ENCODE measurements at regions not wholly inside any gene's neighbourhood (a gene's known extent, or its start where the extent isn't known, plus 50 kb on each side); places are given as distances from the start of the nearest gene placed in this dataset.

- DNase-seq (ENCODE audit: low spot score, unreplicated experiment): no peak
- H3K27me3 Mint-ChIP-seq: no peaks in the 10 kb centered on the region
- no peak overlapping the region for H3K4me3 Mint-ChIP-seq (ENCODE audit: low read depth)
- H3K27ac Mint-ChIP-seq: no peak overlapping the region
- TF ChIP-seq CTCF (IDR thresholded peaks at IDR 0.05; ENCODE audit: unreplicated experiment): no peak
- peaks cover 9% of the 10 kb centered on the region for H3K4me1 Mint-ChIP-seq (ENCODE audit: low read depth)
- H3K36me3 Mint-ChIP-seq (ENCODE audit: insufficient read depth): peaks cover 9% of the 10 kb centered on the region
- peaks cover 42% of the 10 kb centered on the region for H3K9me3 Mint-ChIP-seq (ENCODE audit: low read depth)
Observed at GRCh38 chr5:96036301-96036700, 74.7 kb upstream of the ELL2 start.

- H3K9me3 Mint-ChIP-seq (ENCODE audit: low read depth): peaks cover 39% of the 10 kb centered on the region
- no peak for TF ChIP-seq CTCF (IDR thresholded peaks at IDR 0.05; ENCODE audit: unreplicated experiment)
- H3K36me3 Mint-ChIP-seq (ENCODE audit: insufficient read depth): peaks cover 9% of the 10 kb centered on the region
- no peak for DNase-seq (ENCODE audit: low spot score, unreplicated experiment)
- H3K4me3 Mint-ChIP-seq (ENCODE audit: low read depth): no peak overlapping the region
- no peak overlapping the region for H3K27ac Mint-ChIP-seq
- H3K4me1 Mint-ChIP-seq (ENCODE audit: low read depth): peaks cover 9% of the 10 kb centered on the region
- no peaks in the 10 kb centered on the region for H3K27me3 Mint-ChIP-seq
Observed at GRCh38 chr5:96035796-96036195, 74.1 kb upstream of the ELL2 start.

- no peak for DNase-seq (ENCODE audit: low spot score, unreplicated experiment)
- H3K4me3 Mint-ChIP-seq (ENCODE audit: low read depth): no peak overlapping the region
- no peak for TF ChIP-seq CTCF (IDR thresholded peaks at IDR 0.05; ENCODE audit: unreplicated experiment)
- no peak overlapping the region for H3K27ac Mint-ChIP-seq
- H3K4me1 Mint-ChIP-seq (ENCODE audit: low read depth): peaks cover 12% of the 10 kb centered on the region
- no peaks in the 10 kb centered on the region for H3K36me3 Mint-ChIP-seq (ENCODE audit: insufficient read depth)
- no peaks in the 10 kb centered on the region for H3K27me3 Mint-ChIP-seq
- H3K9me3 Mint-ChIP-seq (ENCODE audit: low read depth): peaks cover 22% of the 10 kb centered on the region
Observed at GRCh38 chr5:96033116-96033515, 71.5 kb upstream of the ELL2 start.

- H3K27me3 Mint-ChIP-seq: no peaks in the 10 kb centered on the region
- H3K36me3 Mint-ChIP-seq (ENCODE audit: insufficient read depth): no peaks in the 10 kb centered on the region
- peaks cover 7% of the 10 kb centered on the region for H3K4me1 Mint-ChIP-seq (ENCODE audit: low read depth)
- no peak overlapping the region for H3K4me3 Mint-ChIP-seq (ENCODE audit: low read depth)
- H3K27ac Mint-ChIP-seq: no peak overlapping the region
- no peak for DNase-seq (ENCODE audit: low spot score, unreplicated experiment)
- peaks cover 18% of the 10 kb centered on the region for H3K9me3 Mint-ChIP-seq (ENCODE audit: low read depth)
- no peak for TF ChIP-seq CTCF (IDR thresholded peaks at IDR 0.05; ENCODE audit: unreplicated experiment)
Observed at GRCh38 chr5:96031811-96032261, 70.2 kb upstream of the ELL2 start.

- H3K27me3 Mint-ChIP-seq: no peaks in the 10 kb centered on the region
- H3K4me1 Mint-ChIP-seq (ENCODE audit: low read depth): peaks cover 4% of the 10 kb centered on the region
Observed at GRCh38 chr5:96031180-96031579, 69.5 kb upstream of the ELL2 start.

More at GRCh38 chr5:96031180-96031579, 69.5 kb upstream of the ELL2 start:
- no peak overlapping the region for H3K4me3 Mint-ChIP-seq (ENCODE audit: low read depth)
- no peak for DNase-seq (ENCODE audit: low spot score, unreplicated experiment)
- peaks cover 18% of the 10 kb centered on the region for H3K9me3 Mint-ChIP-seq (ENCODE audit: low read depth)
- H3K36me3 Mint-ChIP-seq (ENCODE audit: insufficient read depth): no peaks in the 10 kb centered on the region
- TF ChIP-seq CTCF (IDR thresholded peaks at IDR 0.05; ENCODE audit: unreplicated experiment): no peak
- H3K27ac Mint-ChIP-seq: no peak overlapping the region
